GM12873 (cell line): ENCODE measurements at regions not wholly inside any gene's neighbourhood (a gene's known extent, or its start where the extent isn't known, plus 50 kb on each side); places are given as distances from the start of the nearest gene placed in this dataset.

ENCODE experiments used
- TF ChIP-seq, protein P1 (sequence below): IDR thresholded peaks from 2 replicates; pipeline ENCODE4 v1.5.1; 2012; ENCODE audit warnings: low read depth, mild to moderate bottlenecking, moderate library complexity, low read length, control low read depth; ENCODE audit not compliant: insufficient read depth; ENCODE audit errors: missing control alignments

DNA sequence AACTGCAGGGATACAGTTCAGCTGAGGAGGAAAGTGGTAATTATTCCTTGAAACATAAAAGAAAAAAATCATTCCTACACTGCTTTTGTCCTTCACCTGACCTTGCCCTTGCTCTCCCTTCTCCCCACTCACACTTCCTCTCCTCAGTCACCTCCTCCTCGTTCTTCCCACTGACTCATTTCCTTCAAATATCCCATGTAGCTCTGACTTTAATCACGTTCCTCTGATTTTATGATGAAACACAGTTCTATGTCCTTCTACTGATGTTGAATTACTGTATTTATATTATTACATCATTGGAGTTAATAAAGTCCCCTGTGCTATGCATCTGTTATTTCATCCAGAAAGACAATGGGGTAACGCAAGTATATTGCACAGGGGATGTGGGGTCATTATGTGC, 575.6 kb downstream of the POM121L12 start:
- TF ChIP-seq, protein P1, sequence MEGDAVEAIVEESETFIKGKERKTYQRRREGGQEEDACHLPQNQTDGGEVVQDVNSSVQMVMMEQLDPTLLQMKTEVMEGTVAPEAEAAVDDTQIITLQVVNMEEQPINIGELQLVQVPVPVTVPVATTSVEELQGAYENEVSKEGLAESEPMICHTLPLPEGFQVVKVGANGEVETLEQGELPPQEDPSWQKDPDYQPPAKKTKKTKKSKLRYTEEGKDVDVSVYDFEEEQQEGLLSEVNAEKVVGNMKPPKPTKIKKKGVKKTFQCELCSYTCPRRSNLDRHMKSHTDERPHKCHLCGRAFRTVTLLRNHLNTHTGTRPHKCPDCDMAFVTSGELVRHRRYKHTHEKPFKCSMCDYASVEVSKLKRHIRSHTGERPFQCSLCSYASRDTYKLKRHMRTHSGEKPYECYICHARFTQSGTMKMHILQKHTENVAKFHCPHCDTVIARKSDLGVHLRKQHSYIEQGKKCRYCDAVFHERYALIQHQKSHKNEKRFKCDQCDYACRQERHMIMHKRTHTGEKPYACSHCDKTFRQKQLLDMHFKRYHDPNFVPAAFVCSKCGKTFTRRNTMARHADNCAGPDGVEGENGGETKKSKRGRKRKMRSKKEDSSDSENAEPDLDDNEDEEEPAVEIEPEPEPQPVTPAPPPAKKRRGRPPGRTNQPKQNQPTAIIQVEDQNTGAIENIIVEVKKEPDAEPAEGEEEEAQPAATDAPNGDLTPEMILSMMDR = no peak

DNA sequence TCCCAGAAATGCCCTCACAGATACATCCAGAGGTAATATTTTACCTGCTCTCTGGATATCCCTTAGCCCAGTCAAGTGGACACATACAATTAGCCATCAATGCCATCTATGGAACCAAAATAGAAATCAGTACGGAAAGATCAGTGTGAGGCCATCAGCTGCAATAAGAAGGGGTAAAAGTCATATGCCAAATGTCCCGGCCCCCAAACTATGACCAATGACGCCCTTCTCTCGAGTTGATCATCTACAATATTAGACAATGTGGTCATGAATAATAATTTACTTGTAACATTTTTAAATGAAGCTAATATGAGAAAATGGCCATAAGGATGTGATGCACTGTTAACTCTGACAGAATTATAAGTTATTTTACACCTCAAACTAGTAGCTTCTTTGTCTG, 588.9 kb downstream of the POM121L12 start:
- TF ChIP-seq, protein P1 = no peak

DNA sequence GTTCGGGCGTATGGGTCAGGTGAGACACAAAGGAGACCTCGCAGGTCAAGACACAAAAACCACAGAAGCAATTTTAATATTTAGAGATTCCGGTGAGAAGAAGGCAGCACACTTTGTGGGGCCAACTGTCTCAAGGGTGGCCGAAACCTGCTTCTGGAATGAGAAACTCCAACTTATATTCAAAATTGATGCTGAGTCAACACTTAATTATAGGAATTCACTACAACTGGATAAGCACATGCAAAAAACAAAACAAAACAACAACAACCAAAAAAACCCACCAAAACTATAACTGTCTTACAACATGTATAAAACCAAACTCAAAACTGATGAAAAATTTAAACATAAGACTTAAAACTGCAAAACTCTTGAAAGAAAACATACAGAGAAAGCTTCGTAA, 593.3 kb downstream of the POM121L12 start:
- TF ChIP-seq, protein P1 = no peak

DNA sequence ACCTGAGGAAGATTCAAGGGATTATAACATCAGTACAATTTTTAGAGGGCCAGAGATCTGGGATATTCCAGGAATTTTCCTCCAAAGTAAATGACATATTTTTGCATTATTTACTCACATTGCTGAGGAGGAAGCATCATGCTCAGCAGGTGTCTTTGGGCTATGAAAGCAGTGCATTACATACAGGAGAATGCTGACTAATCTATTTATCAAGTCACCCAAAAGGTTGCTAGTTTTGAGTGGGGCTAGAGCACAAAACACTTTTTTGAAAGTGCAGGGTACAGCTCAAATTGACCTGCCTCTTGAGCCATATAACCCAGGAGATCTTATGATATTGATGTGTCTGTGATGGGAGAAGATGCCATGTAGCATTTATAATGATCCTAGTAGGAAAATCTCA, 603.1 kb downstream of the POM121L12 start:
- TF ChIP-seq, protein P1 = no peak

DNA sequence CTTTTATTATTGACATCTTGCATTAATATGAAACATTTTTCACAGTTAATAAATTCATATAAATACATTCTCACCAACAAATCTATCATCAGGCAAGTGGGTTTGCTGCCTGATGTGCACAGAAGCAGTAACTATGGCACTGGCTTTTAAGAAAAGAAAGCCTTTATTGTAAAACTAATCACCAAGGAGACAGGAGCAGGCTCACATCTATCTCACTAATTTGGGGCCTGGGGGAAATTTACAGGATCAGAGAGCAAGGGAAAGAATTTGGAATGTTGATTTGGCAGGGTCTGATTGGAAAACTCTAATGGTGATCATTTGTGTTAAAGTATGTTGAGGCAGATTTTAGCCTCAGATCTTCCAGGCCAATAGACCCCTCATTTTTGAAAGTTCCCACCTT, 605.7 kb downstream of the POM121L12 start:
- TF ChIP-seq, protein P1 = no peak

DNA sequence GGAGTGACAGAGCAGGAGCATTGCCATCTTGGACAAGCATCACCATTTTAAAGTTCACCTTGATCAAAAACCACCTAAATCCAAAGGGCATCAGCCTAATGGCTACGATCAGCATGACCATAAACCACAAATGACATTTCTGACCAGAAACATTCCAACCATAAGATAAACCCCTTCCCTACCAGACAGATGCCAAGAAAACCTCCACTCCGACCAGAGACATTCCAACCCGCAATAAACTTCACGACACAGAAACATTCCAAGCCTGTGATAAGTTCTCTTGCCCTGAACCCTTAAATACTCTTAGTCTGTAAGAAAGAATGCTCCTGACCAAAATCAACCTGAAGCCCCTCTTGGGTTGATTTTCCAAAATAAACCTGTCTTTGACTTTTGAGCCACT, 606.9 kb downstream of the POM121L12 start:
- TF ChIP-seq, protein P1 = no peak

DNA sequence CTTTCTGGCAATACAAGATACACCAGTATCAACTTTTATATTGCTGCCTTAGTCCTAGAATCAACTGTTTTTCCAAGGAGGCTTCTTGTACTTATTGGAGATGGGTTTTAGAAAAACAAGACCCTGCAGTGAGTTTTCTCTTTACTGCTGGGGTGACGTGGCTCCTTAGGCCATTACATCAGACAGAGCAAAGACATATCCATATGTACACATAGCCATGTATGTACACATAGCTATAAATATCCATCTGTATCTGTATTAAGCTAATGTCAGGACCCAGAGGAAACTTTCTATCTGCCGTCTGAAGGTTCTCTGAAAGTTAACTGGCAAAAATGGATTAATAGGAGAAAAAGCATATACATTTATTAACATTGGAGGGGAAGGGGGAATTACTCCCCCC, 607.4 kb downstream of the POM121L12 start:
- TF ChIP-seq, protein P1 = no peak
